ENCODE measurements at regions not wholly inside any gene's neighbourhood (a gene's known extent, or its start where the extent isn't known, plus 50 kb on each side); places are given as distances from the start of the nearest gene placed in this dataset.
"Not testable (repeated sequence)": the region's sequence is repeated elsewhere in the genome, so short reads cannot be mapped to it uniquely, and the experiment has no call there.

DNA sequence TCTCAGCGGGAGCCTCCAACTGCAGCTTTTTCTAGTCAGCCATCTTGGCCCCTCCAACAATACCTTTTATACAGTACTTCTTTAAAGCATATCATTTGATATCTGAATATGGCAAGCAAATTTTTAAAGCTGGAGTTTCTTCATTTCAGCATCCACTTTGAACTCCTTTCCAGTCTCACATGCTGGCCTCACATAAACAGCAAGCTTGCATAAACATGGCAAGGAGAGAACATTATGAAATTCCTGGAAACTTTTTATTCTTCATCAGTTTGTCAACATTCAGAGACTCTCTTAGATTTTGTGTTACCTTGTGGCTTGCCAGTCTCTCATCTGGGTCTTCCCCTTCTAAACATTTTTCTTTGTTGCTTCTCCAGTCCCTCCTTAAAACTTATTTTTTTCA, 745.3 kb downstream of the NR2F1-AS1 start:
- TF ChIP-seq, protein P1, sequence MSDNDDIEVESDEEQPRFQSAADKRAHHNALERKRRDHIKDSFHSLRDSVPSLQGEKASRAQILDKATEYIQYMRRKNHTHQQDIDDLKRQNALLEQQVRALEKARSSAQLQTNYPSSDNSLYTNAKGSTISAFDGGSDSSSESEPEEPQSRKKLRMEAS (IDR thresholded peaks at IDR 0.05; ENCODE audit: low read depth, low read length) = no peak
- TF ChIP-seq MYC (IDR thresholded peaks at IDR 0.05; ENCODE audit: low read depth, low read length) = no peak
- TF ChIP-seq, protein P2, sequence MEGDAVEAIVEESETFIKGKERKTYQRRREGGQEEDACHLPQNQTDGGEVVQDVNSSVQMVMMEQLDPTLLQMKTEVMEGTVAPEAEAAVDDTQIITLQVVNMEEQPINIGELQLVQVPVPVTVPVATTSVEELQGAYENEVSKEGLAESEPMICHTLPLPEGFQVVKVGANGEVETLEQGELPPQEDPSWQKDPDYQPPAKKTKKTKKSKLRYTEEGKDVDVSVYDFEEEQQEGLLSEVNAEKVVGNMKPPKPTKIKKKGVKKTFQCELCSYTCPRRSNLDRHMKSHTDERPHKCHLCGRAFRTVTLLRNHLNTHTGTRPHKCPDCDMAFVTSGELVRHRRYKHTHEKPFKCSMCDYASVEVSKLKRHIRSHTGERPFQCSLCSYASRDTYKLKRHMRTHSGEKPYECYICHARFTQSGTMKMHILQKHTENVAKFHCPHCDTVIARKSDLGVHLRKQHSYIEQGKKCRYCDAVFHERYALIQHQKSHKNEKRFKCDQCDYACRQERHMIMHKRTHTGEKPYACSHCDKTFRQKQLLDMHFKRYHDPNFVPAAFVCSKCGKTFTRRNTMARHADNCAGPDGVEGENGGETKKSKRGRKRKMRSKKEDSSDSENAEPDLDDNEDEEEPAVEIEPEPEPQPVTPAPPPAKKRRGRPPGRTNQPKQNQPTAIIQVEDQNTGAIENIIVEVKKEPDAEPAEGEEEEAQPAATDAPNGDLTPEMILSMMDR (IDR thresholded peaks at IDR 0.05; ENCODE audit: low read depth, low read length) = no peak
- no peak for TF ChIP-seq POLR2A (IDR thresholded peaks at IDR 0.05; ENCODE audit: extremely low read depth, insufficient read length)

DNA sequence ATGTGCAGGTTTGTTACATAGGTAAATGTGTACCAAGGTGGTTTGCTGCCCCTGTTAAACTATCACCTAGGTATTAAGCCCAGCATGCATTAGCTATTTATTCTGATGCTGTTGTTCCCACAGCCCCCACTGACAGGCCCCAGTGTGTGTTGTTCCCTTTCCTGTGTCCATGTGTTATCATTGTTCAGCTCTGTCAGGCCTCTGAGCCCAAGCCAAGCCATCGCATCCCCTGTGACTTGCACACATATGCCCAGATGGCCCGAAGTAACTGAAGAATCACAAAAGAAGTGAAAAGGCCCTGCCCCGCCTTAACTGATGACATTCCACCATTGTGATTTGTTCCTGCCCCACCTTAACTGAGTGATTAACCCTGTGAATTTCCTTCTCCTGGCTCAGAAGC, 757.5 kb downstream of the NR2F1-AS1 start:
- not testable (repeated sequence) for DNase-seq (ENCODE audit: low read depth); H3K4me3 ChIP-seq (ENCODE audit: low read depth, low read length)

More for the DNA sequence above, 745.3 kb downstream of the NR2F1-AS1 start:
- H3K4me3 ChIP-seq (ENCODE audit: low read depth, low read length) = no peak overlapping the region
- no peak for DNase-seq (ENCODE audit: low read depth)

DNA sequence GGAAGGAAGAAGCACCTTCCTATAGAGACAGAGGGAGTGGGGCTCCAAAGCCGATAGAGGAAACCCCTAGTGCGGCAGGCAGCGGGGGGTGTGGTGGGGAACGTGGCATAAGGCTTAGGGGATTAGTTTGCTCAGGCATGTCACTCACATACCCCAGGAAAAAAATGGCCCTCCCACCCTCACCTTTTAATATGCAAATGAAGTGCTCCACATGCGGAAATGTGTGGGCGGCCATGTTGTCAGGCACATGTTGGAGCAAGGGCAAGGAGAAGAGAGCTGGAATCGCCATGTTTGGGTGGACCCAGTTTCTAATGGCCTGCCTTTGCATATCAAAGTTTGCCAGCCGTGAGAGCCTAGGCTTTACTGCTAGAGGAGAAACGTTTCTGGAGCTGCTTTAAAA, 758.8 kb downstream of the NR2F1-AS1 start:
- no peak overlapping the region for H3K4me3 ChIP-seq (ENCODE audit: low read depth, low read length)
- TF ChIP-seq, protein P2 (IDR thresholded peaks at IDR 0.05; ENCODE audit: low read depth, low read length) = no peak
- no peak for TF ChIP-seq MYC (IDR thresholded peaks at IDR 0.05; ENCODE audit: low read depth, low read length)
- TF ChIP-seq POLR2A (IDR thresholded peaks at IDR 0.05; ENCODE audit: extremely low read depth, insufficient read length) = no peak
- TF ChIP-seq, protein P1 (IDR thresholded peaks at IDR 0.05; ENCODE audit: low read depth, low read length) = no peak
- no peak for DNase-seq (ENCODE audit: low read depth)

DNA sequence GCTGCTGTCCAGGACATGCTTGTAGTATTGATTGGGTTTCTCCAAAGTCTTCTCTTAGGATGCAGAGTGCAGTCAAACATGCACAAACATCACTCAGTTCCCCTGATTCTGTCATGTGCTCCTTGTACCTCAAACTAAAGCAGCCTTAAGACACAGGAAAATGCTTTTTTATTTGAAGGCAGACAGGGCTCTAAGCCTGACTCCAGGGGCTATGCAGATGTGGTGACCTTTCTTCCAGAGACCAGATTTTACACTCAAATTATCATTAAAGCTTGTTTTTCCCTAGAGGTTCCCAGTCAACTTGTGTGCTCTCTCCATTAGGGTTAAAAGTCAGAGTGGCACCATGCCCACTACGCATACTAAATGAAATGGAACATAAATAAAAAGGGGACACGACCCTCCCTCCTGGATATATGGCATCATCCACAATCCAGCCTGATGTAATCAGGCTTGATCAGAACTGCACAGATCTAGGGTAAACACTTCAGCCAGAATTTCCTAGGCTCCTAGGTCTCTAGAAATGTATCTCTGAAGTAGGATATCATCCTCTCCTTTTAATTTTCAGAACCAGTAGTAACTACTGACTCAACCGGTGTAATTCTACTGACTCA, 771.1 kb downstream of the NR2F1-AS1 start:
- no peak overlapping the region for H3K4me3 ChIP-seq (ENCODE audit: low read depth, low read length)
- TF ChIP-seq POLR2A (IDR thresholded peaks at IDR 0.05; ENCODE audit: extremely low read depth, insufficient read length) = no peak
- TF ChIP-seq, protein P2 (IDR thresholded peaks at IDR 0.05; ENCODE audit: low read depth, low read length) = no peak
- no peak for TF ChIP-seq MYC (IDR thresholded peaks at IDR 0.05; ENCODE audit: low read depth, low read length)
- TF ChIP-seq, protein P1 (IDR thresholded peaks at IDR 0.05; ENCODE audit: low read depth, low read length) = no peak
- DNase-seq (ENCODE audit: low read depth) = no peak

DNA sequence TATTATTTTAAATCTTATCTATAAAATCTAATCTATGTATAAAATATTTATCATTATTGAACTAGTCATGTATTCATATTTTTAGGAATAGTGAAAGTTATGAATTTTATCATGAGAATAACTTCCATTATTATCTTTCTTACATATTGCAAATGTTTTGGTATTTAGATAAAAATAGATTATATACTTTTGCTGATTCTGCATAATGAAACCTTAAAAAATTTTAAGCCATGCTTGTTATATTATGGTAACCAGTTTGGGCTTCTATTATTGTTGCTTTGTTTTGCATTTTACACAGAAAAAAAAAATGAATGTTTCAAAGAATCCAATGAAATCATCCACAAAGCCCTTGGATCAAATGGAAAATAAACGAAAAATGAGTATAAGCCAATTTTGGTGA, 772.5 kb downstream of the NR2F1-AS1 start:
- no peak overlapping the region for H3K4me3 ChIP-seq (ENCODE audit: low read depth, low read length)
- no peak for DNase-seq (ENCODE audit: low read depth)
- TF ChIP-seq MYC (IDR thresholded peaks at IDR 0.05; ENCODE audit: low read depth, low read length) (no peak), POLR2A (IDR thresholded peaks at IDR 0.05; ENCODE audit: extremely low read depth, insufficient read length) (no peak)
- TF ChIP-seq, protein P2 (IDR thresholded peaks at IDR 0.05; ENCODE audit: low read depth, low read length) = no peak
- TF ChIP-seq, protein P1 (IDR thresholded peaks at IDR 0.05; ENCODE audit: low read depth, low read length) = no peak

DNA sequence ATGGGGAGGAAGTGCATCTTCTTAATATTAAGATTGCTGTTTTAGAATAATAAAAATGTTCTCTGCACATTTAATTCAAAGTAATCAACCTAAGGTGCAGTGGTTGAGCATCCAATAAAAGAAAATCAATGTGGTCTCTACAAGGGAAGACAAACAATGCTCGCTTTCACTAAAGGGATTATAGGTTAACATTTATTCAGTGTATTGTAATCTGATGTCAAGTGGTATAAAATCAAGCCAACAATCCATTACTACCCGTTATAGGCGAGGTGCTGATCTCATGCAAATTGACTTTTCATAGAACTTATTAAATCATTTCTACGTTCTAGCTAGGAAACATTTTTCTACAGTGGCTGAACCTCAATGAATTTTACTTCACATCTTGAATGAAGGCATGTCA, 773.9 kb downstream of the NR2F1-AS1 start:
- no peak overlapping the region for H3K4me3 ChIP-seq (ENCODE audit: low read depth, low read length)
- no peak for DNase-seq (ENCODE audit: low read depth)
- TF ChIP-seq MYC (IDR thresholded peaks at IDR 0.05; ENCODE audit: low read depth, low read length) (no peak), POLR2A (IDR thresholded peaks at IDR 0.05; ENCODE audit: extremely low read depth, insufficient read length) (no peak)
- TF ChIP-seq, protein P1 (IDR thresholded peaks at IDR 0.05; ENCODE audit: low read depth, low read length) = no peak
- TF ChIP-seq, protein P2 (IDR thresholded peaks at IDR 0.05; ENCODE audit: low read depth, low read length) = no peak

Data from NB4 (cell line).